ENCODE measurements at regions not wholly inside any gene's neighbourhood (a gene's known extent, or its start where the extent isn't known, plus 50 kb on each side); places are given as distances from the start of the nearest gene placed in this dataset.

DNA sequence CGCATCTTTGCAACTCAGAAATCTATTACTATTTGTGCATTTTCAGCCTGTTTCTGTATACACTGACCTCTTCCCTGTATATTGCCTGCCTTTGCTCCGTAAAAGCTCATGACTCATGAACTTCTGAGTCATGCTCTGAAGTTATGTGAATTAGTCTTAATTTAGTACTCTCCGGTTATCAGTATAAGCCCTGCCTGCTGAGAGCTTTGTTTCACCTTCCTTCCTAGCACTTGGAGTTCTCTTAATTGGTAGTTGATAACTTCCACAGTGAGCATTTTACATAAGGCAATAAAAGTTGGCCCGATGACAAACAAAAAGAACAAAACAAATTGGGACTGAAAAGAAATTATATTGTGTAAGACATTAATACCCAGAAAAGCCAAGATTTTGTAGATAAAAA is 231.4 kb downstream of the GJA1 start:
- DNase-seq: no peak
- WGBS, 3 donors: 27 to 37% (median 28%) methylated on average over 4 of the region's 4 CpGs
- no peaks in the 10 kb centered on the region for H3K9me3 ChIP-seq
- TF ChIP-seq EP300 (IDR thresholded peaks at IDR 0.05): no peak
- no peak for TF ChIP-seq CTCF (IDR thresholded peaks at IDR 0.05)
- TF ChIP-seq POLR2A (IDR thresholded peaks at IDR 0.05): no peak
- peaks cover 2% of the 10 kb centered on the region for H3K4me1 ChIP-seq (ENCODE audit: insufficient read depth)
- H3K27ac ChIP-seq: no peak overlapping the region
- no peak overlapping the region for H3K4me3 ChIP-seq
- H3K36me3 ChIP-seq: no peaks in the 10 kb centered on the region
- H3K27me3 ChIP-seq: no peaks in the 10 kb centered on the region
- intact Hi-C loops (cut with DNase I): no loop called here

- no peak for DNase-seq
- no peaks in the 10 kb centered on the region for H3K36me3 ChIP-seq
- WGBS, 3 donors: 91 to 96% (median 92%) methylated on average over 3 of the region's 3 CpGs
- H3K9me3 ChIP-seq: no peaks in the 10 kb centered on the region
- intact Hi-C loops (cut with DNase I): no loop called here
- no peak overlapping the region for H3K27ac ChIP-seq
- H3K27me3 ChIP-seq: no peaks in the 10 kb centered on the region
- peaks cover 2% of the 10 kb centered on the region for H3K4me1 ChIP-seq (ENCODE audit: insufficient read depth)
- no peak overlapping the region for H3K4me3 ChIP-seq
- TF ChIP-seq POLR2A (IDR thresholded peaks at IDR 0.05) (no peak), EP300 (IDR thresholded peaks at IDR 0.05) (no peak), CTCF (IDR thresholded peaks at IDR 0.05) (no peak)
Observed at GRCh38 chr6:121668259-121668658, 232.8 kb downstream of the GJA1 start.

- Histone ChIP-seq H3K4me3 (no peak overlapping the region), H3K4me1 (ENCODE audit: insufficient read depth) (peaks cover 2% of the 10 kb centered on the region), H3K27me3 (no peaks in the 10 kb centered on the region), H3K9me3 (no peaks in the 10 kb centered on the region), H3K36me3 (no peaks in the 10 kb centered on the region), H3K27ac (no peak overlapping the region)
- intact Hi-C loops (cut with DNase I): no loop called here
- TF ChIP-seq POLR2A (IDR thresholded peaks at IDR 0.05) (no peak), EP300 (IDR thresholded peaks at IDR 0.05) (no peak), CTCF (IDR thresholded peaks at IDR 0.05) (no peak)
- WGBS, 3 donors: 71 to 81% (median 72%) methylated on average over 2 of the region's 2 CpGs
- no peak for DNase-seq
Observed at GRCh38 chr6:121670511-121670910, 235.1 kb downstream of the GJA1 start.

GRCh38 chr6:121677571-121677970 is 242.1 kb downstream of the GJA1 start:
- 80 to 92% (median 91%) methylated on average over 1 of the region's 1 CpG for WGBS, 3 donors
- Histone ChIP-seq H3K4me1 (ENCODE audit: insufficient read depth) (no peaks in the 10 kb centered on the region), H3K9me3 (no peaks in the 10 kb centered on the region), H3K27ac (no peak overlapping the region), H3K4me3 (no peak overlapping the region), H3K36me3 (no peaks in the 10 kb centered on the region), H3K27me3 (no peaks in the 10 kb centered on the region)
- DNase-seq: no peak
- TF ChIP-seq EP300 (IDR thresholded peaks at IDR 0.05) (no peak), CTCF (IDR thresholded peaks at IDR 0.05) (no peak), POLR2A (IDR thresholded peaks at IDR 0.05) (no peak)
- intact Hi-C loops (cut with DNase I): no loop called here

DNA sequence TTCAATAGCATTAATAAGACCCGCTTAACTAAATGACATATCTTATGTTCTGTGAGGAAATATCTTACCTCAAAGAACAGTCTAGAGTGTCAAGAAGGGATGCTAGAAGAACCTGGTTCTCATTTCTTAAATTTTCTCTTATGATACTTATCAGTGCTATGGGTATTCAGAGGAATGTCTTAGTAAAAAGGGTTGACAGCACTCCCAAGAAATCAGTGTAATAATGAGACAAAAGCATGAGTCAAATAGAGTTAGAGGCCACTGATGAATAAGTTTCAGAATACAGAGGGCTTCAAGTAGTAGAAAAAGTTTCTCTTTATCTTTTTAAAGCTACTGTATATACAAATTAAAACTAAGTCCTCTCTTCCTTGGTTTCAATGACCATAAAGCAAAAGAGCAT is 242.8 kb downstream of the GJA1 start:
- Histone ChIP-seq H3K9me3 (no peaks in the 10 kb centered on the region), H3K4me1 (ENCODE audit: insufficient read depth) (no peaks in the 10 kb centered on the region), H3K27me3 (no peaks in the 10 kb centered on the region), H3K36me3 (no peaks in the 10 kb centered on the region), H3K27ac (no peak overlapping the region), H3K4me3 (no peak overlapping the region)
- DNase-seq: no peak
- no peak for TF ChIP-seq EP300 (IDR thresholded peaks at IDR 0.05)
- intact Hi-C loops (cut with DNase I): no loop called here
- WGBS, 3 donors: 89 to 95% (median 90%) methylated on average over 1 of the region's 1 CpG

Data from ovary (tissue), 7 donors.